GM23338 (cell line): ENCODE measurements at regions not wholly inside any gene's neighbourhood (a gene's known extent, or its start where the extent isn't known, plus 50 kb on each side); places are given as distances from the start of the nearest gene placed in this dataset.

Experiments used
- ATAC-seq: fragments of 200-7000 bp; cut with Tn5 transposase; 3 replicates; pipeline ENCODE4 v1.9.1; 2020
- DNase-seq: peaks from one replicate; pipeline ENCODE4 v3.0.0-alpha.2; 2015; ENCODE audit warnings: low spot score
- H2AFZ ChIP-seq: fragments of 200-600 bp; sonication (generic); 2 replicates; pipeline ENCODE4 v1.8.0; 2016; ENCODE audit warnings: antibody characterized with exemption, mild to moderate bottlenecking, moderate library complexity
- H3F3A ChIP-seq: fragments of 200-600 bp; sonication (generic); replicated peaks from 2 replicates; pipeline ENCODE4 v1.8.0; 2017; ENCODE audit warnings: antibody characterized with exemption, mixed run types, low read depth
- H3K27ac ChIP-seq: fragments of 200-600 bp; sonication (generic); 2 replicates; pipeline ENCODE4 v1.6.1; 2016; ENCODE audit warnings: low read depth
- H3K27me3 ChIP-seq: fragments of 200-600 bp; sonication (generic); 2 replicates; pipeline ENCODE4 v1.8.0; 2016; ENCODE audit warnings: mild to moderate bottlenecking, mixed run types, moderate library complexity; ENCODE audit not compliant: insufficient read depth
- H3K36me3 ChIP-seq: fragments of 200-600 bp; sonication (generic); 2 replicates; pipeline ENCODE4 v1.8.0; 2016; ENCODE audit warnings: mild to moderate bottlenecking; ENCODE audit not compliant: insufficient read depth
- H3K4me1 ChIP-seq: fragments of 200-600 bp; sonication (generic); 2 replicates; pipeline ENCODE4 v1.8.0; 2016; ENCODE audit warnings: mild to moderate bottlenecking, moderate library complexity; ENCODE audit not compliant: insufficient read depth
- H3K4me2 ChIP-seq: fragments of 200-600 bp; sonication (generic); 2 replicates; pipeline ENCODE4 v1.7.1; 2017; ENCODE audit warnings: mixed run types
- H3K4me3 ChIP-seq: fragments of 200-600 bp; sonication (generic); 2 replicates; pipeline ENCODE4 v1.6.1; 2016; ENCODE audit warnings: mixed run types
- H3K79me2 ChIP-seq: fragments of 200-600 bp; sonication (generic); replicated peaks from 2 replicates; pipeline ENCODE4 v1.8.0; 2017; ENCODE audit warnings: mild to moderate bottlenecking; ENCODE audit not compliant: insufficient read depth
- H3K9me2 ChIP-seq: fragments of 200-600 bp; sonication (generic); 2 replicates; pipeline ENCODE4 v1.8.0; 2017; ENCODE audit not compliant: insufficient read depth
- H4K20me1 ChIP-seq: fragments of 200-600 bp; sonication (generic); replicated peaks from 2 replicates; pipeline ENCODE4 v1.8.0; 2017; ENCODE audit warnings: mild to moderate bottlenecking; ENCODE audit not compliant: insufficient read depth
- H3K27ac Mint-ChIP-seq: 2 replicates; pipeline ENCODE4 v1.8.0; 2020; ENCODE audit warnings: inconsistent platforms, mild to moderate bottlenecking, moderate library complexity, mixed read lengths
- H3K27me3 Mint-ChIP-seq: 3 replicates; pipeline ENCODE4 v1.8.0; 2022; ENCODE audit warnings: low read depth, mild to moderate bottlenecking, moderate library complexity, mixed read lengths, inconsistent platforms; ENCODE audit not compliant: insufficient read depth, poor library complexity
- H3K36me3 Mint-ChIP-seq: 3 replicates; pipeline ENCODE4 v1.8.0; 2021; ENCODE audit warnings: low read depth, mild to moderate bottlenecking, inconsistent platforms, moderate library complexity, mixed read lengths
- H3K4me1 Mint-ChIP-seq: 3 replicates; pipeline ENCODE4 v1.8.0; 2020; ENCODE audit warnings: mild to moderate bottlenecking, inconsistent platforms, mixed read lengths
- H3K4me3 Mint-ChIP-seq: 3 replicates; pipeline ENCODE4 v1.8.0; 2021; ENCODE audit warnings: moderate library complexity, mild to moderate bottlenecking, inconsistent platforms, mixed read lengths
- H3K9me3 Mint-ChIP-seq: 3 replicates; pipeline ENCODE4 v1.8.0; 2020; ENCODE audit warnings: moderate library complexity, mild to moderate bottlenecking, inconsistent platforms, mixed read lengths
- CREB1 ChIP-seq: fragments of 250-450 bp; sonication (Bioruptor Pico); IDR thresholded peaks from 2 replicates; pipeline ENCODE4 v1.5.0; 2020; ENCODE audit warnings: low read depth, mild to moderate bottlenecking, moderate library complexity
- CTCF ChIP-seq, 2 experiments: fragments of 200-600 bp in 1 of 2; sonication (generic) in 1 of 2; conservative IDR thresholded peaks; 2 replicates each; pipeline versions ENCODE4 v1.5.1 to v1.6.1; 2016 to 2017; ENCODE audit warnings: antibody characterized with exemption in 2 of 2, low read depth in 2 of 2, mild to moderate bottlenecking in 2 of 2, moderate library complexity in 1 of 2
- EZH2 ChIP-seq: fragments of 200-600 bp; sonication (generic); IDR thresholded peaks from one replicate; pipeline ENCODE4 v1.8.0; 2017; ENCODE audit warnings: antibody characterized with exemption, mild to moderate bottlenecking, low read depth; ENCODE audit not compliant: unreplicated experiment
- EZH2phosphoT487 ChIP-seq: fragments of 200-600 bp; sonication (generic); IDR thresholded peaks from one replicate; pipeline ENCODE4 v1.8.1; 2018; ENCODE audit warnings: antibody characterized with exemption; ENCODE audit not compliant: unreplicated experiment
- JUNB ChIP-seq: IDR thresholded peaks from one replicate; pipeline ENCODE4 v1.6.1; 2016; ENCODE audit warnings: antibody characterized with exemption; ENCODE audit not compliant: unreplicated experiment
- NANOG ChIP-seq: IDR thresholded peaks from 2 replicates; pipeline ENCODE4 v1.6.1; 2016; ENCODE audit warnings: antibody characterized with exemption, borderline replicate concordance
- POLR2AphosphoS5 ChIP-seq: IDR thresholded peaks from 2 replicates; pipeline ENCODE4 v1.6.1; 2016; ENCODE audit warnings: antibody characterized with exemption, low read depth
- REST ChIP-seq: IDR thresholded peaks from one replicate; pipeline ENCODE4 v1.6.1; 2018; ENCODE audit warnings: antibody characterized with exemption; ENCODE audit not compliant: unreplicated experiment
- STAT1 ChIP-seq: IDR thresholded peaks from one replicate; pipeline ENCODE4 v1.6.1; 2016; ENCODE audit warnings: antibody characterized with exemption; ENCODE audit not compliant: unreplicated experiment
- ZNF114 ChIP-seq: fragments of 250-450 bp; sonication (Bioruptor Pico); IDR thresholded peaks from 2 replicates; pipeline ENCODE4 v1.5.0; 2020; ENCODE audit warnings: mild to moderate bottlenecking, moderate library complexity
- ZNF331 ChIP-seq: fragments of 250-450 bp; sonication (Bioruptor Pico); IDR thresholded peaks from 2 replicates; pipeline ENCODE4 v1.5.0; 2020; ENCODE audit warnings: low read depth, mild to moderate bottlenecking, moderate library complexity
- ZNF462 ChIP-seq: fragments of 250-450 bp; sonication (Bioruptor Pico); IDR thresholded peaks from 2 replicates; pipeline ENCODE4 v1.5.0; 2020; ENCODE audit warnings: mild to moderate bottlenecking, moderate library complexity
- TF ChIP-seq, protein P1 (sequence below): IDR thresholded peaks from 2 replicates; pipeline ENCODE4 v1.6.1; 2016; ENCODE audit warnings: antibody characterized with exemption

GRCh38 chr6:19660123-19660910 lies 176.9 kb upstream of the ID4 start:
- Mint-ChIP-seq H3K27me3 (no peaks in the 10 kb centered on the region), H3K36me3 (peaks cover 4% of the 10 kb centered on the region; the same call in 2 of the 3 replicates)

More at GRCh38 chr6:19660123-19660910, 176.9 kb upstream of the ID4 start:
- no peak overlapping the region for H2AFZ ChIP-seq
- H4K20me1 ChIP-seq: no peaks in the 10 kb centered on the region
- H3K79me2 ChIP-seq: no peaks in the 10 kb centered on the region
- H3K4me2 ChIP-seq: no peak overlapping the region
- Mint-ChIP-seq H3K4me3 (no peak overlapping the region), H3K27ac (no peak overlapping the region), H3K9me3 (peaks cover 5% of the 10 kb centered on the region; the same call in 1 of the 3 replicates), H3K4me1 (peaks cover 57% of the 10 kb centered on the region)
- H3K27ac ChIP-seq: no peak overlapping the region
- ATAC-seq (no peak), DNase-seq (no peak)
- no peaks in the 10 kb centered on the region for H3K36me3 ChIP-seq
- H3F3A ChIP-seq: no peaks in the 10 kb centered on the region
- no peaks in the 10 kb centered on the region for H3K27me3 ChIP-seq
- no peak overlapping the region for H3K4me3 ChIP-seq
- TF ChIP-seq, protein P1, sequence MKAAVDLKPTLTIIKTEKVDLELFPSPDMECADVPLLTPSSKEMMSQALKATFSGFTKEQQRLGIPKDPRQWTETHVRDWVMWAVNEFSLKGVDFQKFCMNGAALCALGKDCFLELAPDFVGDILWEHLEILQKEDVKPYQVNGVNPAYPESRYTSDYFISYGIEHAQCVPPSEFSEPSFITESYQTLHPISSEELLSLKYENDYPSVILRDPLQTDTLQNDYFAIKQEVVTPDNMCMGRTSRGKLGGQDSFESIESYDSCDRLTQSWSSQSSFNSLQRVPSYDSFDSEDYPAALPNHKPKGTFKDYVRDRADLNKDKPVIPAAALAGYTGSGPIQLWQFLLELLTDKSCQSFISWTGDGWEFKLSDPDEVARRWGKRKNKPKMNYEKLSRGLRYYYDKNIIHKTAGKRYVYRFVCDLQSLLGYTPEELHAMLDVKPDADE: no peak
- TF ChIP-seq REST: no peak
- no peak for TF ChIP-seq CREB1 (CRISPR knock-in tag)
- no peak for TF ChIP-seq ZNF462 (CRISPR knock-in tag)
- TF ChIP-seq EZH2: no peak
- no peak for TF ChIP-seq JUNB
- TF ChIP-seq ZNF331: no peak
- TF ChIP-seq POLR2AphosphoS5: no peak
- no peak for TF ChIP-seq EZH2phosphoT487
- TF ChIP-seq STAT1: no peak
- no peak for TF ChIP-seq CTCF (conservative IDR thresholded peaks at IDR 0.05; ENCODE audit: low read depth in 2 of 2)
- TF ChIP-seq ZNF114: no peak
- TF ChIP-seq NANOG: no peak
- H3K4me1 ChIP-seq: peaks cover 48% of the 10 kb centered on the region
- H3K9me2 ChIP-seq: no peaks in the 10 kb centered on the region
